AG04450 (cell line): ENCODE measurements at regions not wholly inside any gene's neighbourhood (a gene's known extent, or its start where the extent isn't known, plus 50 kb on each side); places are given as distances from the start of the nearest gene placed in this dataset.
A peak's percentile ranks its signal among the peaks of the same experiment; 100 is the strongest.

ENCODE experiments used
- CTCF ChIA-PET: fragments of 300-600, 350-600 bp; formaldehyde crosslinking; extraction: SDS; loops from one replicate; lab custom pipeline; 2022; ENCODE audit warnings: antibody characterized with exemption, inconsistent platforms; lab: Charles Lee
- POLR2A ChIA-PET: fragments of 350-600 bp; formaldehyde crosslinking; extraction: SDS; loops from one replicate; lab custom pipeline; 2021; ENCODE audit warnings: antibody characterized with exemption, inconsistent platforms; lab: Yijun Ruan, JAX
- DNase-seq: peaks from one replicate; pipeline ENCODE4 v3.0.0-alpha.2; 2011; ENCODE audit warnings: low read depth, low spot score
- H3K27ac ChIP-seq: one replicate; pipeline ENCODE4 v1.5.1; 2012; ENCODE audit warnings: low read depth, low read length, control low read depth
- H3K27me3 ChIP-seq: one replicate; pipeline ENCODE4 v1.6.0; 2012; ENCODE audit warnings: low read length; ENCODE audit not compliant: control insufficient read depth, insufficient read depth
- H3K4me3 ChIP-seq: 2 replicates; pipeline ENCODE4 v1.5.1; 2011; ENCODE audit warnings: mild to moderate bottlenecking, low read depth, low read length, control low read depth
- H3K9me3 ChIP-seq: 2 replicates; pipeline ENCODE4 v1.5.1; 2012; ENCODE audit warnings: low read length; ENCODE audit not compliant: control insufficient read depth, insufficient read depth
- TF ChIP-seq, protein P1 (sequence below): IDR thresholded peaks from 2 replicates; pipeline ENCODE4 v1.5.1; 2011; ENCODE audit warnings: low read depth, low read length, control low read depth, inconsistent platforms

DNA sequence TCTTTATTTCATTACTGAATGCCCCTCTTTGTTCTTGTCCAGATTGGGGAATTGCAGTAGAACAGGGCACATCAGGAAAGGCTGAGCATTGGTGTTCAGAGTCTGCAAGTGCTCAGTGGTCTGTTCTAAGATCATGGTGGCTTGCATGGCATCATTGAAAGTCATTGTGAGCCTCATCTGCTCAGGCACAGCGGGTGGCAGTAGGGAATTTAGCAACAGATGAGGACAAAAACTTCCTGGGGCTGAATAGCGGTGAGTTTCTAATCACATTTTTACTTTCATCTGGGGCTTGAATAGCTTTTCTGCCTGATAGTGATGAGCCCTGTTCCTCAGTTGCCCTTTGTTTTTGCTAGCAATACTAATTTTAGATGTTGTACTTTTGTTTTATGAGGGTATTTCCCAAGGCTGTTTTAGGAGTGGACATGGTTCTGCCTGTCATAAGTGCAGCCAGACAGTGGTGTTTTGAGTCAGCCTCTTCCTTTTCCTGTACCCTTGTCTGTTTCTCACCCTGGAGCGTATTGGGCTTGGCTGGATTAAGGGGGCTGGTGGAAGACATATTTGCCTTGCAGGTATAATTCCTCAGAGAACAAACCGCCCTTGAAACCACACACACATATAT lies 127.2 kb upstream of the IL12A start:
- no peak for DNase-seq
- no peaks in the 10 kb centered on the region; the same call in 1 of the 2 replicates for H3K9me3 ChIP-seq
- H3K27me3 ChIP-seq = no peaks in the 10 kb centered on the region
- no peak overlapping the region for H3K27ac ChIP-seq
- ChIA-PET POLR2A (no interaction called here), CTCF (interaction anchor here (2.5 kb wide), 1 partner anchor 144 kb away, joined by 7 read pairs; no protein-coding TSS in a partner anchor)
- H3K4me3 ChIP-seq = no peak overlapping the region
- TF ChIP-seq, protein P1, sequence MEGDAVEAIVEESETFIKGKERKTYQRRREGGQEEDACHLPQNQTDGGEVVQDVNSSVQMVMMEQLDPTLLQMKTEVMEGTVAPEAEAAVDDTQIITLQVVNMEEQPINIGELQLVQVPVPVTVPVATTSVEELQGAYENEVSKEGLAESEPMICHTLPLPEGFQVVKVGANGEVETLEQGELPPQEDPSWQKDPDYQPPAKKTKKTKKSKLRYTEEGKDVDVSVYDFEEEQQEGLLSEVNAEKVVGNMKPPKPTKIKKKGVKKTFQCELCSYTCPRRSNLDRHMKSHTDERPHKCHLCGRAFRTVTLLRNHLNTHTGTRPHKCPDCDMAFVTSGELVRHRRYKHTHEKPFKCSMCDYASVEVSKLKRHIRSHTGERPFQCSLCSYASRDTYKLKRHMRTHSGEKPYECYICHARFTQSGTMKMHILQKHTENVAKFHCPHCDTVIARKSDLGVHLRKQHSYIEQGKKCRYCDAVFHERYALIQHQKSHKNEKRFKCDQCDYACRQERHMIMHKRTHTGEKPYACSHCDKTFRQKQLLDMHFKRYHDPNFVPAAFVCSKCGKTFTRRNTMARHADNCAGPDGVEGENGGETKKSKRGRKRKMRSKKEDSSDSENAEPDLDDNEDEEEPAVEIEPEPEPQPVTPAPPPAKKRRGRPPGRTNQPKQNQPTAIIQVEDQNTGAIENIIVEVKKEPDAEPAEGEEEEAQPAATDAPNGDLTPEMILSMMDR = no peak

- H3K27me3 ChIP-seq = no peaks in the 10 kb centered on the region
- CTCF ChIA-PET = interaction anchor here (1.2 to 3.2 kb wide), 5 partner anchors 19 to 141 kb away, joined by 6 to 18 read pairs (median 6); no protein-coding TSS in a partner anchor
- no peak overlapping the region for H3K4me3 ChIP-seq
- H3K27ac ChIP-seq = peak overlapping the region; percentile 0
- H3K9me3 ChIP-seq = no peaks in the 10 kb centered on the region
- POLR2A ChIA-PET = interaction anchor here (0.6 to 1.2 kb wide), 2 partner anchors 18 to 26 kb away, joined by 3 to 4 read pairs; no protein-coding TSS in a partner anchor
- TF ChIP-seq, protein P1 = no peak
- DNase-seq = no peak
Measured at GRCh38 chr3:159865041-159865579, 123.5 kb upstream of the IL12A start.

GRCh38 chr3:159866201-159866746 lies 122.4 kb upstream of the IL12A start:
- no peak for DNase-seq
- no peaks in the 10 kb centered on the region for H3K9me3 ChIP-seq
- no peaks in the 10 kb centered on the region for H3K27me3 ChIP-seq
- no peak overlapping the region for H3K4me3 ChIP-seq
- H3K27ac ChIP-seq = no peak overlapping the region
- POLR2A ChIA-PET = interaction anchor here (1.2 kb wide), 1 partner anchor 17 kb away, joined by 4 read pairs; no protein-coding TSS in a partner anchor
- CTCF ChIA-PET = interaction anchor here (0.6 to 1.6 kb wide), 7 partner anchors 16 to 166 kb away, joined by 3 to 8 read pairs (median 4); no protein-coding TSS in a partner anchor
- TF ChIP-seq, protein P1 = no peak

DNA sequence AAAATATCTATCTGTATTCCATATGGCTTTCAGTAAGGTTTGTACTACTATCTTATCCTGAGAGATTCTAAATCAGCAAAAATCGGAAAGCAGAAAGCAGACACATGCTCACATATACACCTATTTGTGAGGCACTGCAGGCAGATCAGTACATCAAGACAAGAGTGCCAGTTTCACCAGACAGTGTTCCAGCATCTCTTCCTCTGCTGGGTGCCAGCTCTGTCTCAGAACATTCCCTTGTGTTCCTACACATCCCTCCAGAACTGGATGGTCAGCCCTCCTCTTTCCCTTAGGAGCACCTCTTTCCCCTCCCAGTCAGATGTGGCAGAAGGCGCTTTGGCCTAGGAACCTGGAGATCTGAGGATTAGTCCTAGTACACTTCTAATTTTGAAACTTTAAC lies 121.3 kb upstream of the IL12A start:
- CTCF ChIA-PET = interaction anchor here (1.3 to 2.2 kb wide), 7 partner anchors 17 to 601 kb away, joined by 3 to 10 read pairs (median 4); partner anchors contain the start of gene IL12A
- POLR2A ChIA-PET = no interaction called here
- Histone ChIP-seq H3K4me3 (no peak overlapping the region), H3K27ac (no peak overlapping the region), H3K27me3 (no peaks in the 10 kb centered on the region), H3K9me3 (no peaks in the 10 kb centered on the region)
- DNase-seq = no peak
- TF ChIP-seq, protein P1 = no peak

DNA sequence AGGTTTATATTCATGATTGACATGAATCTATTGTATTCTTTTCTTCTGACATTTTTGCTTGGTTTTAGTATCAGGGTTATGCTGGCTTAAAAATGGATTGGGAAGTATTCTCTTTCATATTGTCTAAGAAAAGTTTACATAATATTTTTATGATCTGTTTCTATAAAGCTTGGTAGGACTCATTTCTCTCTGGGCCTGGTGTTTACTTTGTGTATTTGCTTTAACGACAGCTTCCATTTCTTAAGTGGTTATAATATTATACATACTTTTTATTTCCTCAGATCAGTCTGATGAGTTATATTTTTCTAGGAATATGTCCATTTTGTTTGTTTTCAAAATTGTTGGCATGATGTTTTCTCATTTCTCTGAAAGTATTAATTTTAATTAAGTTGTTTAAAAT lies 117.9 kb upstream of the IL12A start:
- POLR2A ChIA-PET = no interaction called here

More for the DNA sequence above, 117.9 kb upstream of the IL12A start:
- TF ChIP-seq, protein P1 = no peak
- H3K27me3 ChIP-seq = no peaks in the 10 kb centered on the region
- no peak overlapping the region for H3K27ac ChIP-seq
- DNase-seq = no peak
- H3K4me3 ChIP-seq = no peak overlapping the region
- no peaks in the 10 kb centered on the region for H3K9me3 ChIP-seq
- CTCF ChIA-PET = interaction anchor here (0.8 to 2.8 kb wide), 5 partner anchors 14 to 133 kb away, joined by 3 to 13 read pairs (median 4); no protein-coding TSS in a partner anchor
